ENCODE measurements at regions not wholly inside any gene's neighbourhood (a gene's known extent, or its start where the extent isn't known, plus 50 kb on each side); places are given as distances from the start of the nearest gene placed in this dataset.

DNA sequence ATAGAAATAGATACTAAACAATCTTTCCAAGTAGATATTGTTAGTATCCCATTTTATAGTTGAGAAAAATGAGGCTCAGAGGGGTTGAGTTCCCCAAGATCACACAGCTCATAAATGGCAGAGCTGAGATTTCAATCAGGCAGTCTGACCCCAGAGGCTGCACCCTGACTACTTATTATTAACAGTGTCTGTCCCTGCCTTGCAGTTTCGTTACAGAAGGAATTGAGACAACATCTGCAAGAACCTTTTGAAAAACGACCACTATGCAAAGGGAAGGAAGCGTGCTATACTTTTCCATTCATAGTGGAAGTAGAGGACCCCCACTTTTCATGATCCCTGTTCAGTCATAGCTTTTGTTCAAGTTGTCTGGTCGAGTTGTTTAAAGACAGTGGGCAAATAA is 53.2 kb upstream of the SEC11C start:
- Histone ChIP-seq H3K27me3 (ENCODE audit: low read depth) (peaks cover 7% of the 10 kb centered on the region), H3K36me3 (no peaks in the 10 kb centered on the region), H3K27ac (no peak overlapping the region), H3K9me3 (no peaks in the 10 kb centered on the region), H3K4me1 (no peaks in the 10 kb centered on the region), H3K4me3 (no peak overlapping the region)
- intact Hi-C loops (cut with DNase I) = no loop called here
- TF ChIP-seq CTCF (IDR thresholded peaks at IDR 0.05) = no peak
- ATAC-seq (no peak), DNase-seq (no peak)

DNA sequence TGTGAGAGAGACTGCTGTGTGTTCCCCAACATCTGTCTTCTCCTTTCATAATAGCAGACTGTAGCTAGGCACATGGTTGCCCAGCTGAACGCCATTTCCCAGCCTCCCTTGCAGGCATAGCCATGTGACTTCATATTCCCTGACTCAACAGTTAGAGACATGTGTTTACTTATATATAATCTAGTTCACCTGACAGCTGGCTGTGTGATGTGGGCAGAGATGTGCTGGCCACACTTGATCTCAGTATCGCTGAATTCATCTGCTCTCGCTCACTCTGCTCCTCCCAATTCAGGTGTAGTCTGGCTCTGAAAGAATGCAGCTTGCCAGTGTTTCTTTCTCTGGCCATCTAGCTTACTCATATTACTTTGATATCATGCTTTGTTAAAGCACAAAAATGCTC is 52.3 kb upstream of the SEC11C start:
- no peak overlapping the region for H3K27ac ChIP-seq

More for the DNA sequence above, 52.3 kb upstream of the SEC11C start:
- DNase-seq = no peak
- no peaks in the 10 kb centered on the region for H3K4me1 ChIP-seq
- no peak for TF ChIP-seq CTCF (IDR thresholded peaks at IDR 0.05)
- H3K4me3 ChIP-seq = no peak overlapping the region
- no peaks in the 10 kb centered on the region for H3K9me3 ChIP-seq
- H3K27me3 ChIP-seq (ENCODE audit: low read depth) = peaks cover 7% of the 10 kb centered on the region
- H3K36me3 ChIP-seq = no peaks in the 10 kb centered on the region
- intact Hi-C loops (cut with DNase I) = no loop called here
- no peak for ATAC-seq
